ENCODE measurements at regions not wholly inside any gene's neighbourhood (a gene's known extent, or its start where the extent isn't known, plus 50 kb on each side); places are given as distances from the start of the nearest gene placed in this dataset.

- H3K4me3 ChIP-seq (ENCODE audit: low read depth in 1 of 3, low read length in 3 of 3): no peak overlapping the region
- no peaks in the 10 kb centered on the region for H3K4me1 ChIP-seq (ENCODE audit: control insufficient read depth in 4 of 4, insufficient read depth in 4 of 4, low read length in 3 of 4)
- no peaks in the 10 kb centered on the region for H3K27me3 ChIP-seq (ENCODE audit: control insufficient read depth in 4 of 4, insufficient read depth in 4 of 4, low read length in 3 of 4)
- no peak for DNase-seq (ENCODE audit: low spot score)
- H3K9ac ChIP-seq (ENCODE audit: low read depth in 1 of 2, low read length in 2 of 2): no peak overlapping the region
- H3K27ac ChIP-seq (ENCODE audit: low read depth in 1 of 2, low read length in 2 of 2): no peak overlapping the region
- no peaks in the 10 kb centered on the region for H3K9me3 ChIP-seq (ENCODE audit: control insufficient read depth in 4 of 4, low read length in 3 of 4)
- TF ChIP-seq EGR1 (IDR thresholded peaks at IDR 0.05; ENCODE audit: low read depth in 2 of 2) (no peak), CTCF (IDR thresholded peaks at IDR 0.05; ENCODE audit: low read depth, low read length, missing input control) (peak; percentile 83), ATF3 (IDR thresholded peaks at IDR 0.05) (no peak), RAD21 (IDR thresholded peaks at IDR 0.05) (peak; percentile 87 to 90), GABPA (IDR thresholded peaks at IDR 0.05 in 1 of 2, conservative IDR thresholded peaks at IDR 0.05 in 1 of 2) (no peak), HNF4A (conservative IDR thresholded peaks at IDR 0.05) (peak in 1 of 2 donors; percentile 26)
- no peaks in the 10 kb centered on the region for H3K36me3 ChIP-seq (ENCODE audit: control insufficient read depth in 4 of 4, insufficient read depth in 3 of 4, low read depth in 1 of 4, low read length in 3 of 4)
Measured at GRCh38 chr1:88061492-88062177, 622.4 kb upstream of the PKN2 start.

GRCh38 chr1:88062650-88063153 lies 621.4 kb upstream of the PKN2 start:
- Histone ChIP-seq H3K36me3 (ENCODE audit: control insufficient read depth in 4 of 4, insufficient read depth in 3 of 4, low read depth in 1 of 4, low read length in 3 of 4) (no peaks in the 10 kb centered on the region), H3K9ac (ENCODE audit: low read depth in 1 of 2, low read length in 2 of 2) (no peak overlapping the region), H3K9me3 (ENCODE audit: control insufficient read depth in 4 of 4, low read length in 3 of 4) (no peaks in the 10 kb centered on the region), H3K4me1 (ENCODE audit: control insufficient read depth in 4 of 4, insufficient read depth in 4 of 4, low read length in 3 of 4) (no peaks in the 10 kb centered on the region), H3K4me3 (ENCODE audit: low read depth in 1 of 3, low read length in 3 of 3) (no peak overlapping the region), H3K27ac (ENCODE audit: low read depth in 1 of 2, low read length in 2 of 2) (no peak overlapping the region), H3K27me3 (ENCODE audit: control insufficient read depth in 4 of 4, insufficient read depth in 4 of 4, low read length in 3 of 4) (no peaks in the 10 kb centered on the region)
- no peak for DNase-seq (ENCODE audit: low spot score)
- WGBS: 73% methylated on average over 3 of the region's 3 CpGs
- no peak for TF ChIP-seq RAD21 (IDR thresholded peaks at IDR 0.05)
- TF ChIP-seq MAX (IDR thresholded peaks at IDR 0.05): no peak
- no peak for TF ChIP-seq FOXA2 (IDR thresholded peaks at IDR 0.05)
- no peak for TF ChIP-seq HNF4G (IDR thresholded peaks at IDR 0.05)
- no peak for TF ChIP-seq EGR1 (IDR thresholded peaks at IDR 0.05; ENCODE audit: low read depth in 2 of 2)
- no peak for TF ChIP-seq TAF1 (conservative IDR thresholded peaks at IDR 0.05)
- TF ChIP-seq GABPA (IDR thresholded peaks at IDR 0.05 in 1 of 2, conservative IDR thresholded peaks at IDR 0.05 in 1 of 2): no peak
- TF ChIP-seq SP1 (IDR thresholded peaks at IDR 0.05): no peak
- no peak for TF ChIP-seq HNF4A (conservative IDR thresholded peaks at IDR 0.05)
- no peak for TF ChIP-seq NR2F2 (IDR thresholded peaks at IDR 0.05)
- no peak for TF ChIP-seq ZBTB33 (IDR thresholded peaks at IDR 0.05)
- no peak for TF ChIP-seq JUND (IDR thresholded peaks at IDR 0.05)
- TF ChIP-seq ATF3 (IDR thresholded peaks at IDR 0.05): no peak
- no peak for TF ChIP-seq RXRA (IDR thresholded peaks at IDR 0.05)
- TF ChIP-seq FOXA1 (IDR thresholded peaks at IDR 0.05): no peak
- no peak for TF ChIP-seq YY1 (IDR thresholded peaks at IDR 0.05)
